UCSD-AML1 (cell line): ENCODE measurements at regions not wholly inside any gene's neighbourhood (a gene's known extent, or its start where the extent isn't known, plus 50 kb on each side); places are given as distances from the start of the nearest gene placed in this dataset.
A peak's percentile ranks its signal among the peaks of the same experiment; 100 is the strongest.

ENCODE experiments used
- DNase-seq: peaks from one replicate; lab custom pipeline; 2025; ENCODE audit not compliant: unreplicated experiment; lab: John Stamatoyannopoulos, UW

DNA sequence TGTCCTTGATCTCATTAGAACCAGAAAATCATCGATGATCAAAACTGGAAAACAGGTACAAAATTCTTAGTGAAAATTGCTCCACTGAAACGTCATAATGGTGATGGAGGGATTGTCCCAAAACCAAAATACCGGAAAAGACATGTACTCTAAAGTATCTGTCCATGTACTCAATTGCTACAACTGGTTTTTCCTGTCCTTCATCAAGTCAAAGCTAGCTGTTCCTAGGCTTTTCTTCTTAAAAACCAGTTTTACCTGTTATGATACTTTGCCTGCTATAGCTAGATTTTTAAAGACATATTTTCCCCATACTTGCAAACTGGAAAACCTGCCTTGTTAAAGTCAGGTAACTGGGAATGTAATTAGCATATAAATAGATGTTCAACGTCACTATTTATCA, 50.5 kb upstream of the LRRC1 start:
- no peak for DNase-seq

DNA sequence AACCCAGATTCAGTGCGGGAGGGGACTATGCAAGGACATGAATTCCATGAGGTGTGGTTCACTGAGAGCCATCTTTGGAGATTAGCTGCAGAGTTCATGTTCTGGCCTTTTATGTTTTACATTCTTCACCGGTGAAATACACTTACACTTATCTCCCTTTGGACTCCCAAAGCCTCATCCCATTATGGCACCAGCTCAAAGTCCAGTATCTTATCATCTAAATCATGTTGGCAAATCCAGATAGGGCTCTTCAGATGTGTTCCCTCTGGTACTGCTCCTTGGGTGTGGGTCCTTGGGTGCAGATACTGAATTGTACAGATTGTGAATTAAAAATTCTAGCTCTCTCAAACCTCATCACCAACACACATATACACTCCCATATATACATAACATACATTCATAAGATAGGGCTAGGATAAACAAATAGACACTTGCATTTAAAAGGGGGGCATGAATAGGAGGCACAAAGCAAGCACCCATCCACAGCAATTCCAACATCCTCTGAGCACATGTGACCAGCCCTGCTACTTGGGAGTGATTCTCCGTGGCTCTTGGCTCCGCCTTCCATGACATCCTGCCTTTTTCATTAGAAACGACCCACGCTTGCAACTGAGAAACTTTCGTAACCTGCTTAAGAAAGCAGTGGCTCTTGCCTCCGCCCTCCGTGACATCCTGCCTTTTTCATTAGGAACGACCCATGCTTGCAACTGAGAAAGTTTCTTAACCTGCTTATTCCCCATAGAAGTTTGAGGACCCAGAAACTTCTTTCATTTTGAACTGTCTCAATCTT, 53.6 kb upstream of the LRRC1 start:
- DNase-seq: no peak

DNA sequence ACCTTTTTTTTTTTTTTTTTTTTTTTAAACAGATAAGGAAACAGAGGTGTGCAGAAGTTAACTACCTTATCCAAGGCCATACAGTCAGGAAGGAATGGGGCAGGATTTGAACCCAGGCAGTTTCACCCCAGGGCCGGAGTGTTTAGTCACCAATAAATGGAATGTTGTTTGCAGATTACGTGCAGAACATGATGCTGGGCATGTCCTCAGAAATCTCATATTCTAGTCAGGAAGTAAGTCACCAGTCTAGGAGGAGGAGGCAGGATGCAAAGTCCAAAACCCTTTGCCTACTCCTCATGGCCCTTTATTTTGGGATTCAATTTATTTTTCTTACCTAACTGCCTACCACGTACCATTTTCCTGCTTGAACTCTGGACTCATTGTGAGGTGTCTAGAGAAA, 57.1 kb upstream of the LRRC1 start:
- no peak for DNase-seq

DNA sequence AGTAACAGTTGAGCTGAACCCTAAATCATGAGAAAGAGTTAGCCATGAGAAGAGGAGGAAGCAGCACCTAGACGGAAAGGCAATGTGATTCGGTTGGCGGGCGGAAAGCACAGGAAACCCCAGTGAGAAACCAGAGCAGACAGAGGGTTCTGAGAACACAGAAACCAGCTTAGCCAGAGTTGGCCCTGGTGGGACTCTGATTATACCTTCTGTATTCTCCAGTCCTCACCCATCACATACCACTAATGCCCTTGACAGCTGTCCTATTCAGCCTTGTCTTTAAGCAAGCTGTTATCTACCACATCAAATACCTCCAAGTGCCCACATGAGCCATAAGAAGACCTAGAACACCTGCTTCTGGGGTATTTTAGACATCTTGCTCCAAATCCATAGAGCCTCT, 58.9 kb upstream of the LRRC1 start:
- peak; percentile 21 for DNase-seq

DNA sequence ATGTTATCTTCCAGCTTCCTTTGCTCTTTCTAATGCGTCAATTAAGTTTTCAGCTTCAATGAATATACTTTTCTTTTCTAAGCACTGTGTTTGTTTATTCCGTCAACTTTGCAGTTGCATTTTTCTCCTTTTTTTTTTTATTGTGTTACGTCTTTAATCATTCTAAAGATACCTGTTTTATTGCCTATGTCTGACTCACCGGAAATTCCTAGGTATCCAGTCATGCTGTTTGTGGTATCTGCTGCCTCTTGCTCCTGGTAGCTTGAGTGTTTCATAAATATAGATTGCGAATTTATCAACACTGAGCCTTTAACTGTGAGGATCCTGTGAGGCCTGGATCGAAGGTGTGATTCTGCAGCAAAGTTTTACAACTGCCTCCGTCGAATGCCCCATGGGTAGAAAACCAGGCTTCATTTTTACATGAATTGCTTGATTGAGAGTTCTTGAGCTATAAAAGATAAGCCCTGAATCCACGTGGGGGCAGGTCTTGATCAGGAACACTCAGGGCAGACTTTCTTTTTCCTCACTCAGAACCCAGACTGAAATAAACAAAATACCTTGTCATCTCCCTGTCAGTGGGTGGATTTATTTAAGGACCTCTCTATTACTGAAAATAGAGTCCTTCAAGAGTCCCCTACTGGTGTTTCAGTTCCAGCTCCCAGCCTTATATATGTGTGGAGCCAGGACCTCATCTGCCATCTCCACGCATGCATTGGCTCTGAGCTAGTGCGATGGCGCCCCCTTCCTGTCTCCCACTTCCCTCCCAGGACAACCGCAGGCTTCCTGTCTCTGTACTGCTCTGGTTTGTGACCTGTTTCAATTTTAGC, 60.1 kb upstream of the LRRC1 start:
- peak; percentile 66 for DNase-seq

DNA sequence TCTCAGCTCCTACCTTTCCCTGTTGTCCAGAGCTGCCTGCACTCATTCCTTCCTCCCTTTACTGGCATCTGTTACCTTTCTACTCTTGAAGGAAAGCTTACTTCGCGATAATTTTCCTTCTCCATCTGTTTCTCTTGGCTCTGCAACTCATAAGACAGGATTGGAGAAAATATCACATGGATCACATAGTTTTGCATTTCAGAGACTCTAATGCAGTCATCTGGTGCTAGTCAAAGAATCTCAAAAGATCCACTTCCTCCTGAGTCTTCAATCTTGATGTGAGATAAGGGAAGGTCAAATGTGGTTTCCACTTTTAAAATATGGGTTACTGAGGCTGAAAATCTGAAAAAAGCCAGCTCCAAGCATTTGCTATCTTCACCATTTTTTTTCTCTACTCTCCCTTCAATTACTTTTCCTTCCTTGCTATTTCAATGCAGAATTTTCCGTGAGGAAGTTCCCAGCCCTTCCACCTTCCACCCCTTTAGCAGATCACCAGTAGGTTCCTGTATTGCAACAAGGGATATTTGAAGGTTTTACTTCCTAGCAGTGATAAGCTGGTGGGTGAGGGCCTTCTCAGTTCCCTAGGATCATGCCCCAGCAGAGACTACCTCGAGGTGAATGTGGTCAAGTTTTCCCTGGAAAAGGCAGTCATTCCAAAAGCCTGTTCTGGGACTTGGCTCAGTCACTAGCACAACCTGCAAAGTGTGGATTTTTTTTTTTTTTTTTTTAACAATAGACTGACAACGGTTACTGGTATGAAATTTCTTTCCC, 62.8 kb upstream of the LRRC1 start:
- no peak for DNase-seq

DNA sequence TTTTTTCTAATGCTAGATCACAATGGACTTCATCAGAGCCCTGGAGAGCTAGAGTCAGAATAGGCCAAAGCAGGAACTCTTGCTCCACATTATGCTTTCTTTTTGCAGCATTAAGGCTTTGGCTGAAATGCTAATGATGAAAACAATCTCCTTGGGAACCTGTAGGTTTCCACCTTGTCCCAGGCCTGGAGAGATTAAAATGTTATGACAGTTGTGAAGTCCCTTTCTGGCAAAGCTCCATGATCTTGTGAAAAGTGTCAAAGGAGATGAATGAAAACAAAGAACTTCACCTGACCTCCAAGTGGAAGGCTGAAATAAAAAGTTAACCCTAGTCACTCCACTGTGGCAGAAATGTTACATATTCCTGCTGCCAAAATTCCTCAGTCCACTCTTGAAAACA, 64.0 kb upstream of the LRRC1 start:
- DNase-seq: no peak

DNA sequence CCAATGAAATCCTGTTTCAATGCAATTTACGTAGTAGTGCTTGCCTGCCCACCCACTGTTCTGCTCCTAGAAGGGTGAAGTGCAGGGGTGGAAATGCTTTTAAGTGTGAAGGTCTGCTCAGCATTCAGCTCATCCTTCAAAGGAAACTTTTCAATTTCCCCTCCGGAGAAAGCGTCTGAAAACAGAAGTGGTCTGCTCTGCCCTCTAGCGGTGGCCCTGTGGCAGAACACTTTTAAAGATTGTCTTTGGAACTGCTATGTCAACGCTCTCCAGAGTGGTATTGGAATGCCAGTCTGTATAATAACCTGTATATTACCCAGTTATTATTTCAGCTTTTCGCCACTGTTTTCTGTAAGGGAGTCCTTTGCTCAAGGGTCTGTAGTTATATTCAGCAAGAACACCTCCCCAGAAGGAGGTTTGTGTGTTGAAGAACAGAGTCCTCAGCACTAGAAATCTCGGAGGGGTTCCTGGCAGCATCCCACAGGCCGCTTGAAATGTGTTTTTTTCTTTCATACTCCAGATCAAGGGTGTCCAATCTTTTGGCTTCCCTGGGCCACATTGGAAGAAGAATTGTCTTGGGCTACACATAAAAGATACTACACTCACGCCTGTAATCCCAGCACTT, 63.1 kb upstream of the KLHL31 start:
- DNase-seq: peak; percentile 30

DNA sequence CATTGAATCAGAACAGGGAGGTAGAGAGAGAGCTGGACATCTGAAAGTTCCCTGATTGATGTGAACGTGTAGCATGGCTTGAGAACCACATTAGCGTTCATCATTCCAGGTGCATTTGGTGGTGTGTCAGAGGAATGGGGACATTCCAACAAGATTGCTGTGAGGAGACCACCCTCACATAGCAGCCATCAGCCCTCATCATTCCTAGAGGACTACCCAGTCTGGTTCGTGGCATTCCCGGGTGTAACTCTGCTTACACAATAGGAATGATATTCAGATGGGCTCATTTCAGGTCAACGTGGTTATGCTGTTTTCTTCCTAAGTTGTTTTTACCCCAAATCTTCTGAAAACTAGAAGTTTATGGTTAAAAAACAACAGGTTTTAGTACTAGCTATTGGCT, 62.2 kb upstream of the KLHL31 start:
- no peak for DNase-seq

DNA sequence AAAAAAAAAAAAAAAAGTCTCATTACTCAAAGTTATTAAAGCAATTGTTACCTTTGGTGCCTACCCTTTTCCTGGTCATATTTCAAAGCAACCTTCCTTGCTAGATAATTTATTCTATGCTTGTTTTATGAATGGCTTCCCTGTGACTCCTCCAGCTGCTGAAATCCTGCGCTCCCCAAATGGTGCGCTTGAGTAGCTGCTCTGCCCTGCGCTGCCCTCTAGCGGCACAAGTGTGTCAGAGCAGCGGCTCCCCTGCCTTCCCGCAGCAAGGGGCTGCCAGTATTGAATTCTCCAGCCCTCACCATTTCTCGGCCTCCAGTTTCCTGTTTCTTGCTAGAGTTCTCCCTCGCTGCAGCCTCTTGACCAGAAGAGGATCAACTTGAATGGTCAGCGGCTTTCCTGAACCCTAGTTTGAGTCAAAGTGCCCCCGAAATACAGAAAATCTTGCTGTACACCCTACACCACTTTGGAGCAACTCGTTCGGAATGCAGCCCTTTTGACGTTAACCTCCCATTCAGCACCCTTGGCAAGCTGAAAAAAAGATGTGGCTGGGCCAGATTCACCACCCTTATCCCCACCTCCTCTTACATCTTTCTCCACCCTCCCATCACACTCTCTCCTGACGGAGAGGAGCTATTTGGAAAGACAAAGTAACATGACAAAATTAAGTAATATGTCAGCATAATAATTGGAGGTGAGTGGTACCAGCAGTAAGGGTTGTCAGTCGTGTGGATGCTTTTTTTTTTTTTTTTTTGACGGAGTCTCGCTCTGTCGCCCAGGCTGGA, 60.4 kb upstream of the KLHL31 start:
- DNase-seq: peak; percentile 68

DNA sequence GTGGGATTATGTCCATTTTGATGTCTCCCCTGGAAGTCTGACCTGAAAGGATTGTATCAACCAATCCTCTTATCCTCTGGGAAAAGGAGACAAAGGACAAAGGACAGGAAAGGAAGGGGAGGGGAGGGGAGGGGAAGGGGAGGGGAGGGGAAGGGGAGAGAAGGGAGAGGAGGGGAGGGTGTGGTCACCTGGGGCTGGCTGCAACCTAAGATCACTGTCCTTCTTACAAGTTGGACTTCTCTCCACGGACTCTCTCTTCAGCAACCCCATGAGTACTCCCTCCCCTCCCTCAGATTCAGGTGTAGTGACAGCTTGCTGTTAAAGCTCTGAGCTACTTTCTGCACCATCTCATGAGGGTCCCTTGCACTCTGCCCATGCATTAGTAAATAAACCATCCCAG, 58.9 kb upstream of the KLHL31 start:
- DNase-seq: no peak

DNA sequence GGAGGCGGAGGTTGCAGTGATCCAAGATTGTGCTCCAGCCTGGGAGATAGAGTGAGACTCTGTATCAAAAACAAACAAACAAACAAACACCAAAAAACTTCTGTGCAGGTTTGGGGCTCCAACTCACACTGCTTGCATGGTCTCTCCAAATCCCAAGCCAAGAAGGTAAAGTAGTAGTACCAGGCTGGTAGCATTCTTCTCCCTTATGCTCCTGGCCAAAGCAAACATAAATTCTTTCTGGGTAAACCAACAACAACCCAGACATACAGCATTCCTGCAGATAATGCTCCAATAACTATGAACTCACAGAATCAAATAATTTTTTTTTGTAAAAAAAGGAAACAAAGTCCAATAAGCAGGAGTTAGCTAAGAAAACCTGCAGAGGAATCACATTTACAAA, 57.8 kb upstream of the KLHL31 start:
- DNase-seq: no peak

DNA sequence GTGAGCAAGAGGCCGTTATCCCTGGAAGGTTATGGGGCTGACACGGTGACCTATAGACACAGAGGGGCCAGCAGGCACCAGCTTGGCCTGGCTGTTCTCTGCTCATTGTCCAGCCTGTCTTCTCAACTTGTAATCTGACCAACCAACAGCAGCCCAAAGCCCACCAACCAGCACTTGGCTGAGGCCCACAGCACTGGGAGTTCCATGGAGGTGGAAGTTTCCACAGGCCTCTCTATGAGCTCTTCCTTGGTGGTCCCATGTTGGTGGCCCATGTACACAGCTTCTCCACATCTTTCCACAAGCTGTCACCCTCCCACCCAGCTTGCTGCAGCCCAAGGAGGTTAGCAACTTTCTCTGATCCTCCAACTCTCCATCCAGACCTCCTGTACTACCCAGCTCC, 56.2 kb upstream of the KLHL31 start:
- no peak for DNase-seq

DNA sequence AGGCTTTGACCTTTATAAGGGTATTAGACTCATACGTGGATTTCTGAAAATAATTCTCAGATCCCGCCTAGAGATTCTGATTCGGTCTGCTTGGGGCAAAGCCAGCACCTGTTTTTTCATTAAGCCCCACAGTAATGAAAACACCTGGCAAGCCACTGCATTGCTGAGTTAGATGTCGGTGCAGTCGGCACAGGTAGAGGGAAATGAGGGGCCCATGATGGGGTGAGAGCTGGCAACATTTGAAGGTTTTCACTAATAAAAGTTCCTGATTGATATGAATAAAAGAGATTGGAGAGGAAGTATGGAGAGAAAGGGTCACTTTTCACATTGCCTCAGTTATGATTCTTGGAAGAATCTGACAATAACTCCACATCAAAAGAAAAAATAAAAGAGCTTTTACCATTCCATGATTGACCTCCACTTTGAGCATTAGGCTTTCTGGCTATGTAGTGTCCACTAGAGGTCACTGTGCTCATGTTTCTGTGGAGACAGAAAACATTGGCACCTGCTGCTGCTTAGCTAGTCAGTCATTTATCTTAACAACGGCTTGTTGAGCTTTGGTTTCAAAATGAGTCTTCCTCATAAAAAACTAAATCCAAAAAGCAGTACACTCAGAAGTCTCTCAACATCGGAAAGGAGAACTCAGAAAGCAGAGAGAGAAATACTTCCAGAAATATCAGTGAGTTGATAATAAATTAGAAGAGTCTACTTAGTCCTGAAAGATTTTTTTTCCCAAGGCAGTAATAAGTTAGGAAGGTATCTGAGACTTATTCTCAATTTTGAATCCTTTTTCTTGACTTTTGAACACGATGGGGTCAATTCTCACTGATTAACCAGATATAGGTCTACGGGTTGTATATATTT, 53.3 kb upstream of the KLHL31 start:
- DNase-seq: no peak

DNA sequence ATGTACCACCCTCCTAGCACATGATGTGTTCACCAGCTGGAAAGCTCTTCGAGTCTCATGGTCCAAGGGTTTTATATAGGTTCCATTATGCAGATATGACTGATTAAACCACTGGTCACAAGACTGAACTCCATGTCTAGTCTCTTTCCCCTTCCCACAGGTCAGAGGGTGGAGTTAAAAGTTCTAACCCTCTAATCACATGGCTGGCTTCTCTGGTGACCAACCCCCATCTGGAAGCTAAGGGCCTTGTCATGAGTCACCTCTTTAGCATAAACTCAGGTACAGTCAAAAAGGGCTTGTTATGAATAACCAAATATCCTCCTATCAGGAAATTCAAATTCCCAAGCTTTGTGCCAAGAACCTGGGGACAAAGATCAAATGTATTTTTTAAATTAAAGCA, 52.0 kb upstream of the KLHL31 start:
- DNase-seq: no peak

DNA sequence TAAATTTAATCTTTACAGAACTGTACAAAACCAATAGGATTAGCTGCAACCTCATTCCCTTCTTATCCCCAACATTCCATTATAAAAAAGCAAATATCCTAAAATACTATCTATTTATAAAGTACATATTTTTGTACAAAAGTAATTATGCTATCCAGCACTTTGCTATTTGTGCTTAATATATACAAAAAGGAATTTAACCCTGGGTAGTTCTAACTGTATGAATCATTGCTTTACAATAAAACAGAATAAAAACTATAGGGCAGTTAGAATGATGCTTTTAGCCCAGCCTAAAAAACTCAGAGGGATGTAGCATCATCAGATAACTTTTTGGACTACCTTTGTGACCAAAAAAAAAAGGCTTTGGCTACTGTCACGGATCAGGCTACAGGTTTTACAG, 49.9 kb upstream of the KLHL31 start:
- DNase-seq: no peak
